ENCODE measurements at regions not wholly inside any gene's neighbourhood (a gene's known extent, or its start where the extent isn't known, plus 50 kb on each side); places are given as distances from the start of the nearest gene placed in this dataset.

- Histone ChIP-seq H3K9ac (ENCODE audit: low read length in 3 of 3) (no peak overlapping the region), H3K27ac (ENCODE audit: low read depth in 2 of 2, low read length in 2 of 2) (no peak overlapping the region), H3K9me3 (ENCODE audit: control insufficient read depth in 2 of 3, insufficient read depth in 1 of 3, low read length in 3 of 3) (no peaks in the 10 kb centered on the region), H3K36me3 (ENCODE audit: control insufficient read depth in 2 of 3, insufficient read depth in 3 of 3, low read length in 3 of 3) (no peaks in the 10 kb centered on the region), H3K27me3 (ENCODE audit: control insufficient read depth, insufficient read depth, low read length) (no peaks in the 10 kb centered on the region), H3K4me3 (ENCODE audit: low read length in 3 of 3) (no peak overlapping the region), H3K4me1 (ENCODE audit: control insufficient read depth in 2 of 3, insufficient read depth in 2 of 3, low read depth in 1 of 3, low read length in 3 of 3) (no peaks in the 10 kb centered on the region)
- no peak for DNase-seq
- FAIRE-seq = no peak
- TF ChIP-seq CTCF (IDR thresholded peaks at IDR 0.05; ENCODE audit: borderline replicate concordance, extremely low read depth, insufficient read depth) = no peak
- intact Hi-C loops (cut with DNase I) = no loop called here
Observed at GRCh38 chr3:20546636-20547035, 360.6 kb upstream of the SGO1 start.

- no peak for TF ChIP-seq CTCF (IDR thresholded peaks at IDR 0.05; ENCODE audit: borderline replicate concordance, extremely low read depth, insufficient read depth)
- intact Hi-C loops (cut with DNase I) = no loop called here
Observed at GRCh38 chr3:20543535-20544226, 357.7 kb upstream of the SGO1 start.

GRCh38 chr3:20540066-20540465 lies 354.1 kb upstream of the SGO1 start:
- no peaks in the 10 kb centered on the region for H3K27me3 ChIP-seq (ENCODE audit: control insufficient read depth, insufficient read depth, low read length)
- no peak for FAIRE-seq
- intact Hi-C loops (cut with DNase I) = no loop called here
- H3K4me3 ChIP-seq (ENCODE audit: low read length in 3 of 3) = no peak overlapping the region
- no peaks in the 10 kb centered on the region for H3K36me3 ChIP-seq (ENCODE audit: control insufficient read depth in 2 of 3, insufficient read depth in 3 of 3, low read length in 3 of 3)
- no peaks in the 10 kb centered on the region for H3K9me3 ChIP-seq (ENCODE audit: control insufficient read depth in 2 of 3, insufficient read depth in 1 of 3, low read length in 3 of 3)
- H3K4me1 ChIP-seq (ENCODE audit: control insufficient read depth in 2 of 3, insufficient read depth in 2 of 3, low read depth in 1 of 3, low read length in 3 of 3) = no peaks in the 10 kb centered on the region
- TF ChIP-seq CTCF (IDR thresholded peaks at IDR 0.05; ENCODE audit: borderline replicate concordance, extremely low read depth, insufficient read depth) = no peak
- no peak for DNase-seq
- H3K27ac ChIP-seq (ENCODE audit: low read depth in 2 of 2, low read length in 2 of 2) = no peak overlapping the region
- H3K9ac ChIP-seq (ENCODE audit: low read length in 3 of 3) = no peak overlapping the region

More at GRCh38 chr3:20543535-20544226, 357.7 kb upstream of the SGO1 start:
- Histone ChIP-seq H3K4me1 (ENCODE audit: control insufficient read depth in 2 of 3, insufficient read depth in 2 of 3, low read depth in 1 of 3, low read length in 3 of 3) (no peaks in the 10 kb centered on the region), H3K9me3 (ENCODE audit: control insufficient read depth in 2 of 3, insufficient read depth in 1 of 3, low read length in 3 of 3) (no peaks in the 10 kb centered on the region), H3K36me3 (ENCODE audit: control insufficient read depth in 2 of 3, insufficient read depth in 3 of 3, low read length in 3 of 3) (no peaks in the 10 kb centered on the region), H3K9ac (ENCODE audit: low read length in 3 of 3) (no peak overlapping the region), H3K27me3 (ENCODE audit: control insufficient read depth, insufficient read depth, low read length) (no peaks in the 10 kb centered on the region), H3K4me3 (ENCODE audit: low read length in 3 of 3) (no peak overlapping the region), H3K27ac (ENCODE audit: low read depth in 2 of 2, low read length in 2 of 2) (no peak overlapping the region)
- DNase-seq (no peak), FAIRE-seq (no peak)

- H3K27me3 ChIP-seq (ENCODE audit: control insufficient read depth, insufficient read depth, low read length) = no peaks in the 10 kb centered on the region
- no peak overlapping the region for H3K9ac ChIP-seq (ENCODE audit: low read length in 3 of 3)
- H3K36me3 ChIP-seq (ENCODE audit: control insufficient read depth in 2 of 3, insufficient read depth in 3 of 3, low read length in 3 of 3) = no peaks in the 10 kb centered on the region
- H3K4me1 ChIP-seq (ENCODE audit: control insufficient read depth in 2 of 3, insufficient read depth in 2 of 3, low read depth in 1 of 3, low read length in 3 of 3) = no peaks in the 10 kb centered on the region
- TF ChIP-seq CTCF (IDR thresholded peaks at IDR 0.05; ENCODE audit: borderline replicate concordance, extremely low read depth, insufficient read depth) = no peak
- no peak overlapping the region for H3K27ac ChIP-seq (ENCODE audit: low read depth in 2 of 2, low read length in 2 of 2)
- no peaks in the 10 kb centered on the region for H3K9me3 ChIP-seq (ENCODE audit: control insufficient read depth in 2 of 3, insufficient read depth in 1 of 3, low read length in 3 of 3)
- H3K4me3 ChIP-seq (ENCODE audit: low read length in 3 of 3) = no peak overlapping the region
- FAIRE-seq (no peak), DNase-seq (no peak)
- intact Hi-C loops (cut with DNase I) = no loop called here
Observed at GRCh38 chr3:20539666-20540065, 353.7 kb upstream of the SGO1 start.
